Head of caudate nucleus (tissue), 42 donors: ENCODE measurements at regions not wholly inside any gene's neighbourhood (a gene's known extent, or its start where the extent isn't known, plus 50 kb on each side); places are given as distances from the start of the nearest gene placed in this dataset.
"Not testable (repeated sequence)": the region's sequence is repeated elsewhere in the genome, so short reads cannot be mapped to it uniquely, and the experiment has no call there.

ENCODE experiments used
- DNase-seq, 42 donors: peaks; one replicate each; pipeline versions ENCODE4 v3.0.0 to v3.0.0-alpha.2; 2020 to 2021; ENCODE audit warnings: mixed read lengths in 7 of 42
- intact Hi-C: fragments of 100-400 bp; cut with DNase I; formaldehyde crosslinking; loops from one replicate; pipeline ENCODE4 v1.15.0; 2022

- intact Hi-C loops = no loop called here
Measured at GRCh38 chr1:65020774-65021173, 54.4 kb upstream of the JAK1 start.

GRCh38 chr1:65021795-65022194 lies 55.4 kb upstream of the JAK1 start:
- no peak for DNase-seq
- intact Hi-C loops = no loop called here

More at GRCh38 chr1:65020774-65021173, 54.4 kb upstream of the JAK1 start:
- DNase-seq = no peak

GRCh38 chr1:65022216-65022615 lies 55.9 kb upstream of the JAK1 start:
- no peak for DNase-seq
- intact Hi-C loops = no loop called here

- no peak for DNase-seq
- intact Hi-C loops = no loop called here
Measured at GRCh38 chr1:65025794-65026193, 59.4 kb upstream of the JAK1 start.

GRCh38 chr1:65026235-65026634 lies 59.9 kb upstream of the JAK1 start:
- intact Hi-C loops = no loop called here
- DNase-seq = no peak

- intact Hi-C loops = no loop called here
- DNase-seq = peak in 15 of 42 donors; percentile 9 to 48 (median 25)
Measured at GRCh38 chr1:65027666-65028358, 61.5 kb upstream of the JAK1 start.

- DNase-seq, intact Hi-C loops: not testable (repeated sequence)
Measured at GRCh38 chr1:65029434-65029833, 63.1 kb upstream of the JAK1 start.

- DNase-seq, intact Hi-C loops: not testable (repeated sequence)
Measured at GRCh38 chr1:65034879-65035278, 68.5 kb upstream of the JAK1 start.

GRCh38 chr1:65036570-65037051 lies 70.3 kb upstream of the JAK1 start:
- intact Hi-C loops = no loop called here
- no peak for DNase-seq

- intact Hi-C loops = no loop called here
- DNase-seq = no peak
Measured at GRCh38 chr1:65039066-65039465, 72.7 kb upstream of the JAK1 start.

GRCh38 chr1:65039508-65039907 lies 73.2 kb upstream of the JAK1 start:
- DNase-seq = no peak
- intact Hi-C loops = no loop called here

GRCh38 chr1:65042467-65042866 lies 76.1 kb upstream of the JAK1 start:
- intact Hi-C loops = no loop called here
- no peak for DNase-seq

- no peak for DNase-seq
- intact Hi-C loops = no loop called here
Measured at GRCh38 chr1:65044411-65044810, 78.1 kb upstream of the JAK1 start.

GRCh38 chr1:65045022-65045817 lies 78.9 kb upstream of the JAK1 start:
- DNase-seq = no peak

GRCh38 chr1:65048335-65048734 lies 82.0 kb upstream of the JAK1 start:
- no peak for DNase-seq
- intact Hi-C loops = no loop called here

More at GRCh38 chr1:65045022-65045817, 78.9 kb upstream of the JAK1 start:
- intact Hi-C loops = no loop called here

- intact Hi-C loops = no loop called here
- no peak for DNase-seq
Measured at GRCh38 chr1:65049941-65050713, 83.8 kb upstream of the JAK1 start.

- intact Hi-C loops = no loop called here
- no peak for DNase-seq
Measured at GRCh38 chr1:65050735-65051134, 84.4 kb upstream of the JAK1 start.

- no peak for DNase-seq
- intact Hi-C loops = no loop called here
Measured at GRCh38 chr1:65054481-65054880, 88.1 kb upstream of the JAK1 start.

- intact Hi-C loops = no loop called here
- DNase-seq = no peak
Measured at GRCh38 chr1:65055747-65056146, 89.4 kb upstream of the JAK1 start.

GRCh38 chr1:65056234-65056633 lies 89.9 kb upstream of the JAK1 start:
- DNase-seq = no peak
- intact Hi-C loops = no loop called here
